Upper lobe of left lung (tissue), 6 donors: ENCODE measurements at regions not wholly inside any gene's neighbourhood (a gene's known extent, or its start where the extent isn't known, plus 50 kb on each side); places are given as distances from the start of the nearest gene placed in this dataset.

Experiments
- ATAC-seq, 2 donors: fragments of 200-7000 bp; cut with Tn5 transposase; one replicate each; pipeline ENCODE4 v1.9.1; 2022; ENCODE audit warnings: mild to moderate bottlenecking in 2 of 2, moderate library complexity in 2 of 2; ENCODE audit not compliant: low FRiP score in 2 of 2
- DNase-seq, 2 donors: peaks; one replicate each; pipeline ENCODE4 v3.0.0-alpha.2; 2019 to 2020
- H3K27ac ChIP-seq, 4 donors: fragments of 200-600 bp; sonication (generic); one replicate each; pipeline ENCODE4 v1.5.1; 2016 to 2019
- H3K27me3 ChIP-seq, 4 donors: fragments of 200-600 bp; sonication (generic); one replicate each; pipeline ENCODE4 v1.5.1; 2017 to 2019
- H3K36me3 ChIP-seq, 4 donors: fragments of 200-600 bp; sonication (generic); one replicate each; pipeline ENCODE4 v1.5.1; 2016 to 2019
- H3K4me1 ChIP-seq, 4 donors: fragments of 200-600 bp; sonication (generic); one replicate each; pipeline ENCODE4 v1.5.1; 2018 to 2019
- H3K4me3 ChIP-seq, 4 donors: fragments of 200-600 bp; sonication (generic); one replicate each; pipeline ENCODE4 v1.5.1; 2017 to 2019; ENCODE audit warnings: mild to moderate bottlenecking in 2 of 4, moderate library complexity in 1 of 4
- H3K9me3 ChIP-seq, 4 donors: fragments of 200-600 bp; sonication (generic); one replicate each; pipeline ENCODE4 v1.5.1; 2018 to 2019
- CTCF ChIP-seq, 6 experiments: fragments of 450-650 bp in 4 of 6; fragments of 200-600 bp in 2 of 6; sonication (generic) in 2 of 6; IDR thresholded peaks; one replicate each; pipeline ENCODE4 v1.5.1; 2016 to 2019; ENCODE audit warnings: antibody characterized with exemption in 6 of 6
- EP300 ChIP-seq, 4 donors: sonication (generic); formaldehyde crosslinking; IDR thresholded peaks; one replicate each; pipeline ENCODE4 v1.5.1; 2017; ENCODE audit warnings: antibody characterized with exemption in 4 of 4, control low read depth in 2 of 4
- POLR2A ChIP-seq, 4 donors: fragments of 450-650 bp; IDR thresholded peaks; one replicate each; pipeline ENCODE4 v1.5.1; 2016 to 2017; ENCODE audit warnings: antibody characterized with exemption in 4 of 4, mild to moderate bottlenecking in 2 of 4
- POLR2AphosphoS5 ChIP-seq, 2 donors: sonication (generic); formaldehyde crosslinking; IDR thresholded peaks; one replicate each; pipeline ENCODE4 v1.5.1; 2017; ENCODE audit warnings: antibody characterized with exemption in 2 of 2
- WGBS, 2 donors: methylation state at CpG; one replicate each; pipeline ENCODE4 v1.1.5; 2017 to 2018; 5-methylcytosine and 5-hydroxymethylcytosine counted together
- donor health status: DM: no; HTN: no; CAD: no; lungs with moderate emphysema.
- donor health status: DM: no; HTN: yes; CAD: no; lungs with severe emphysema.

GRCh38 chr12:28776220-28776619, 372.9 kb upstream of the FAR2 start:
- no peak for TF ChIP-seq CTCF (IDR thresholded peaks at IDR 0.05)
- TF ChIP-seq POLR2AphosphoS5 (IDR thresholded peaks at IDR 0.05) = no peak
- TF ChIP-seq POLR2A (IDR thresholded peaks at IDR 0.05) = no peak
- no peak for TF ChIP-seq EP300 (IDR thresholded peaks at IDR 0.05)
- no peaks in the 10 kb centered on the region for H3K9me3 ChIP-seq
- H3K4me1 ChIP-seq = peaks cover 0 to 2% (median 1%) of the 10 kb centered on the region in 4 donors
- H3K27ac ChIP-seq = no peak overlapping the region
- no peak for DNase-seq
- no peaks in the 10 kb centered on the region for H3K27me3 ChIP-seq
- no peak for ATAC-seq
- 92 to 95% methylated on average over 1 of the region's 1 CpG for WGBS, 2 donors
- no peak overlapping the region for H3K4me3 ChIP-seq
- H3K36me3 ChIP-seq = no peaks in the 10 kb centered on the region

- Histone ChIP-seq H3K36me3 (no peaks in the 10 kb centered on the region), H3K9me3 (no peaks in the 10 kb centered on the region), H3K27ac (no peak overlapping the region), H3K4me1 (peaks cover 0 to 2% (median 0%) of the 10 kb centered on the region in 4 donors), H3K4me3 (no peak overlapping the region), H3K27me3 (no peaks in the 10 kb centered on the region)
- ATAC-seq (no peak), DNase-seq (no peak)
- no peak for TF ChIP-seq CTCF (IDR thresholded peaks at IDR 0.05)
- TF ChIP-seq EP300 (IDR thresholded peaks at IDR 0.05) = no peak
- no peak for TF ChIP-seq POLR2A (IDR thresholded peaks at IDR 0.05)
- no peak for TF ChIP-seq POLR2AphosphoS5 (IDR thresholded peaks at IDR 0.05)
- WGBS, 2 donors = 88 to 92% methylated on average over 5 of the region's 5 CpGs
Observed at GRCh38 chr12:28776913-28777422, 372.1 kb upstream of the FAR2 start.

- no peaks in the 10 kb centered on the region for H3K36me3 ChIP-seq
- TF ChIP-seq CTCF (IDR thresholded peaks at IDR 0.05) = no peak
- no peak for TF ChIP-seq POLR2A (IDR thresholded peaks at IDR 0.05)
Observed at GRCh38 chr12:28777603-28778365, 371.3 kb upstream of the FAR2 start.

GRCh38 chr12:28780096-28780495, 369.0 kb upstream of the FAR2 start:
- Histone ChIP-seq H3K9me3 (no peaks in the 10 kb centered on the region), H3K4me1 (peaks cover 0 to 2% (median 0%) of the 10 kb centered on the region in 4 donors), H3K27ac (peak overlapping the region in 1 of 4 donors; percentile 2), H3K4me3 (no peak overlapping the region), H3K27me3 (no peaks in the 10 kb centered on the region), H3K36me3 (no peaks in the 10 kb centered on the region)
- DNase-seq = no peak
- WGBS, 2 donors = 87 to 90% methylated on average over 2 of the region's 2 CpGs
- ATAC-seq = peak in 1 of 2 donors; percentile 68
- TF ChIP-seq EP300 (IDR thresholded peaks at IDR 0.05) = peak in 1 of 4 donors; percentile 59
- no peak for TF ChIP-seq POLR2AphosphoS5 (IDR thresholded peaks at IDR 0.05)

More at GRCh38 chr12:28777603-28778365, 371.3 kb upstream of the FAR2 start:
- H3K27ac ChIP-seq = no peak overlapping the region
- peaks cover 0 to 2% (median 0%) of the 10 kb centered on the region in 4 donors for H3K4me1 ChIP-seq
- no peaks in the 10 kb centered on the region for H3K9me3 ChIP-seq
- 87 to 91% methylated on average over 8 of the region's 8 CpGs for WGBS, 2 donors
- no peak overlapping the region for H3K4me3 ChIP-seq
- H3K27me3 ChIP-seq = no peaks in the 10 kb centered on the region
- ATAC-seq (no peak), DNase-seq (no peak)

GRCh38 chr12:28780960-28781359, 368.1 kb upstream of the FAR2 start:
- Histone ChIP-seq H3K36me3 (no peaks in the 10 kb centered on the region), H3K27ac (peak overlapping the region in 3 of 4 donors; percentile 20 to 64 (median 56)), H3K27me3 (no peaks in the 10 kb centered on the region), H3K4me3 (no peak overlapping the region), H3K9me3 (no peaks in the 10 kb centered on the region), H3K4me1 (peaks cover 0 to 2% (median 0%) of the 10 kb centered on the region in 4 donors)
- DNase-seq (no peak), ATAC-seq (no peak)
- TF ChIP-seq POLR2A (IDR thresholded peaks at IDR 0.05) = no peak
- TF ChIP-seq POLR2AphosphoS5 (IDR thresholded peaks at IDR 0.05) = no peak
- no peak for TF ChIP-seq EP300 (IDR thresholded peaks at IDR 0.05)
- no peak for TF ChIP-seq CTCF (IDR thresholded peaks at IDR 0.05)
- 64 to 69% methylated on average over 5 of the region's 5 CpGs for WGBS, 2 donors
